Breast epithelium (tissue), 4 donors: ENCODE measurements at regions not wholly inside any gene's neighbourhood (a gene's known extent, or its start where the extent isn't known, plus 50 kb on each side); places are given as distances from the start of the nearest gene placed in this dataset.

Experiments
- DNase-seq, 2 donors: peaks; one replicate each; pipeline ENCODE4 v3.0.0-alpha.2; 2019; ENCODE audit warnings: low spot score in 2 of 2
- H3K27ac ChIP-seq, 2 donors: fragments of 200-600 bp; sonication (generic) in 1 of 2; one replicate each; pipeline ENCODE4 v1.5.1; 2016 to 2019; ENCODE audit warnings: mild to moderate bottlenecking in 1 of 2
- H3K27me3 ChIP-seq, 2 donors: fragments of 200-600 bp; sonication (generic) in 1 of 2; one replicate each; pipeline versions ENCODE4 v1.5.1 to v1.6.0; 2017 to 2019; ENCODE audit warnings: control low read depth in 1 of 2, mild to moderate bottlenecking in 1 of 2
- H3K36me3 ChIP-seq: fragments of 200-600 bp; one replicate; pipeline ENCODE4 v1.5.1; 2019
- H3K4me1 ChIP-seq, 2 donors: fragments of 200-600 bp; sonication (generic); one replicate each; pipeline ENCODE4 v1.5.1; 2016 to 2019; ENCODE audit warnings: control low read depth in 1 of 2
- H3K4me3 ChIP-seq, 3 donors: fragments of 200-600 bp; sonication (generic); 1 replicate in 2 of 3; 2 replicates in 1 of 3; pipeline ENCODE4 v1.5.1; 2016 to 2019; ENCODE audit warnings: mild to moderate bottlenecking in 3 of 3, moderate library complexity in 2 of 3
- H3K9me3 ChIP-seq, 2 donors: fragments of 200-600 bp; sonication (generic) in 1 of 2; one replicate each; pipeline ENCODE4 v1.5.1; 2016 to 2019; ENCODE audit warnings: control low read depth in 1 of 2
- CTCF ChIP-seq, 3 donors: fragments of 450-650 bp; IDR thresholded peaks; one replicate each; pipeline ENCODE4 v1.5.1; 2016 to 2017; ENCODE audit warnings: antibody characterized with exemption in 3 of 3, mild to moderate bottlenecking in 3 of 3, moderate library complexity in 3 of 3
- POLR2A ChIP-seq: fragments of 450-650 bp; IDR thresholded peaks from one replicate; pipeline ENCODE4 v1.6.1; 2016; ENCODE audit warnings: antibody characterized with exemption, mild to moderate bottlenecking, moderate library complexity
- POLR2AphosphoS5 ChIP-seq, 3 donors: sonication (generic); formaldehyde crosslinking; IDR thresholded peaks; one replicate each; pipeline ENCODE4 v1.6.1; 2017; ENCODE audit warnings: antibody characterized with exemption in 3 of 3
- intact Hi-C: fragments of 100-400 bp; cut with DNase I; formaldehyde crosslinking; loops from one replicate; pipeline ENCODE4 v1.15.1; 2023; ENCODE audit warnings: low total_unique reads

GRCh38 chr1:118371612-118372011, 186.6 kb upstream of the SPAG17 start:
- H3K27me3 ChIP-seq: no peaks in the 10 kb centered on the region
- H3K4me1 ChIP-seq: no peaks in the 10 kb centered on the region
- no peak overlapping the region for H3K4me3 ChIP-seq
- peaks cover 0 to 73% of the 10 kb centered on the region in 2 donors for H3K9me3 ChIP-seq
- DNase-seq: no peak
- intact Hi-C loops: no loop called here
- H3K36me3 ChIP-seq: no peaks in the 10 kb centered on the region
- TF ChIP-seq POLR2AphosphoS5 (IDR thresholded peaks at IDR 0.05) (no peak), POLR2A (no peak), CTCF (IDR thresholded peaks at IDR 0.05) (no peak)
- H3K27ac ChIP-seq: no peak overlapping the region

- Histone ChIP-seq H3K9me3 (peaks cover 0 to 73% of the 10 kb centered on the region in 2 donors), H3K27ac (no peak overlapping the region)
These were observed 185.8 kb upstream of the SPAG17 start for GRCh38 chr1:118370861-118371260.

GRCh38 chr1:118366286-118366685, 181.3 kb upstream of the SPAG17 start:
- no peak for DNase-seq
- Histone ChIP-seq H3K4me1 (no peaks in the 10 kb centered on the region), H3K9me3 (peaks cover 0 to 68% of the 10 kb centered on the region in 2 donors), H3K4me3 (no peak overlapping the region), H3K36me3 (no peaks in the 10 kb centered on the region), H3K27me3 (no peaks in the 10 kb centered on the region), H3K27ac (no peak overlapping the region)
- intact Hi-C loops: no loop called here
- TF ChIP-seq POLR2A (no peak), CTCF (IDR thresholded peaks at IDR 0.05) (no peak), POLR2AphosphoS5 (IDR thresholded peaks at IDR 0.05) (no peak)

More at GRCh38 chr1:118370861-118371260, 185.8 kb upstream of the SPAG17 start:
- Histone ChIP-seq H3K36me3 (no peaks in the 10 kb centered on the region), H3K27me3 (no peaks in the 10 kb centered on the region), H3K4me1 (no peaks in the 10 kb centered on the region), H3K4me3 (no peak overlapping the region)
- intact Hi-C loops: no loop called here
- TF ChIP-seq POLR2A (no peak), CTCF (IDR thresholded peaks at IDR 0.05) (no peak), POLR2AphosphoS5 (IDR thresholded peaks at IDR 0.05) (no peak)
- no peak for DNase-seq

- Histone ChIP-seq H3K4me3 (no peak overlapping the region), H3K27me3 (no peaks in the 10 kb centered on the region), H3K9me3 (peaks cover 0 to 62% of the 10 kb centered on the region in 2 donors), H3K4me1 (no peaks in the 10 kb centered on the region), H3K27ac (no peak overlapping the region), H3K36me3 (no peaks in the 10 kb centered on the region)
- no peak for DNase-seq
- TF ChIP-seq POLR2AphosphoS5 (IDR thresholded peaks at IDR 0.05) (no peak), POLR2A (no peak), CTCF (IDR thresholded peaks at IDR 0.05) (no peak)
- intact Hi-C loops: no loop called here
These were observed 179.9 kb upstream of the SPAG17 start for GRCh38 chr1:118364882-118365281.

- TF ChIP-seq POLR2AphosphoS5 (IDR thresholded peaks at IDR 0.05): no peak
- TF ChIP-seq CTCF (IDR thresholded peaks at IDR 0.05): no peak
- TF ChIP-seq POLR2A: no peak
- no peaks in the 10 kb centered on the region for H3K36me3 ChIP-seq
- no peaks in the 10 kb centered on the region for H3K4me1 ChIP-seq
- DNase-seq: no peak
- H3K27ac ChIP-seq: no peak overlapping the region
- no peak overlapping the region for H3K4me3 ChIP-seq
- intact Hi-C loops: no loop called here
- peaks cover 0 to 57% of the 10 kb centered on the region in 2 donors for H3K9me3 ChIP-seq
- no peaks in the 10 kb centered on the region for H3K27me3 ChIP-seq
These were observed 178.4 kb upstream of the SPAG17 start for GRCh38 chr1:118363396-118363795.
